Mucosa of descending colon (tissue), 3 donors: ENCODE measurements at regions not wholly inside any gene's neighbourhood (a gene's known extent, or its start where the extent isn't known, plus 50 kb on each side); places are given as distances from the start of the nearest gene placed in this dataset.

ENCODE experiments used
- ATAC-seq: fragments of 200-7000 bp; cut with Tn5 transposase; one replicate; pipeline ENCODE4 v1.9.1; 2020; ENCODE audit warnings: mild to moderate bottlenecking, moderate library complexity
- DNase-seq, 3 donors: peaks; one replicate each; pipeline ENCODE4 v3.0.0-alpha.2; 2020
- H3K36me3 ChIP-seq: fragments of 200-600 bp; one replicate; pipeline ENCODE4 v1.8.0; 2021; ENCODE audit warnings: low read depth, mild to moderate bottlenecking
- H3K4me1 ChIP-seq: fragments of 200-600 bp; one replicate; pipeline ENCODE4 v1.8.0; 2021; ENCODE audit warnings: low read depth, mild to moderate bottlenecking
- H3K4me3 ChIP-seq: fragments of 200-600 bp; one replicate; pipeline ENCODE4 v1.8.0; 2021; ENCODE audit warnings: mild to moderate bottlenecking
- H3K9me3 ChIP-seq: fragments of 200-600 bp; one replicate; pipeline ENCODE4 v1.8.0; 2021; ENCODE audit warnings: mild to moderate bottlenecking
- CTCF ChIP-seq: fragments of 200-600 bp; IDR thresholded peaks from one replicate; pipeline ENCODE4 v1.8.0; 2022; ENCODE audit warnings: antibody characterized with exemption, mild to moderate bottlenecking
- intact Hi-C, 2 donors: fragments of 100-400 bp; cut with DNase I in 1 of 2; cut with micrococcal nuclease in 1 of 2; formaldehyde crosslinking; loops; one replicate each; pipeline versions ENCODE4 v1.11.0 to v1.11.1; 2022; cut with DNase I, micrococcal nuclease
- donor health status: DM: no; HTN: no; CAD: no; lungs with moderate emphysema.
- donor health status: DM: no; HTN: no; CAD: no.
- donor health status: DM: no; HTN: yes; CAD: no.

GRCh38 chr12:66055837-66056319, 74.7 kb downstream of the LLPH start:
- H3K36me3 ChIP-seq: no peaks in the 10 kb centered on the region
- TF ChIP-seq CTCF: no peak
- no peaks in the 10 kb centered on the region for H3K4me1 ChIP-seq
- DNase-seq: no peak
- no peak overlapping the region for H3K4me3 ChIP-seq
- no peak for ATAC-seq
- no peaks in the 10 kb centered on the region for H3K9me3 ChIP-seq
- intact Hi-C loops: no loop called here

- no peak overlapping the region for H3K4me3 ChIP-seq
- no peak for ATAC-seq
- TF ChIP-seq CTCF: no peak
Observed at GRCh38 chr12:66052988-66053615, 77.4 kb downstream of the LLPH start.

DNA sequence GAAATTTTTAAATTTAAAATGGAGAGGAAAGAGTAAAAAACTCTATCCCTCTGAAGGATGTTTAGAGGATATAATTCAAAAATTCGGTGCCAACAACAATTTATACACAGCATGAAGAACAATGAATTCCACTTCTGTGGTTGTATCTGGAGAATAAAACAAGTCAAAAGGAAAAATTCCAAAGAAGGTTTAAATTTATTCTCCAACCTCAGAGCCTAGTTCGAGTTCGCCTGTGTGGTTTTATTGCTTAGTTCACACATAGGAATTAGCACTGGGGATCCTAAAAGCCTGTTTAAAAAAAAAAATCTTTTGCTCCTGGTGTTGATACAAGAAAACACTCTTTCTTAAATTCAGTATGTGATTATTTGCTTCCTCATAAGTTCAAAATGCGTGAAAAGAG, 79.2 kb downstream of the LLPH start:
- H3K36me3 ChIP-seq: no peaks in the 10 kb centered on the region
- ATAC-seq: no peak
- intact Hi-C loops: no loop called here

More at GRCh38 chr12:66052988-66053615, 77.4 kb downstream of the LLPH start:
- Histone ChIP-seq H3K4me1 (no peaks in the 10 kb centered on the region), H3K36me3 (no peaks in the 10 kb centered on the region), H3K9me3 (no peaks in the 10 kb centered on the region)
- no peak for DNase-seq
- intact Hi-C loops: no loop called here

DNA sequence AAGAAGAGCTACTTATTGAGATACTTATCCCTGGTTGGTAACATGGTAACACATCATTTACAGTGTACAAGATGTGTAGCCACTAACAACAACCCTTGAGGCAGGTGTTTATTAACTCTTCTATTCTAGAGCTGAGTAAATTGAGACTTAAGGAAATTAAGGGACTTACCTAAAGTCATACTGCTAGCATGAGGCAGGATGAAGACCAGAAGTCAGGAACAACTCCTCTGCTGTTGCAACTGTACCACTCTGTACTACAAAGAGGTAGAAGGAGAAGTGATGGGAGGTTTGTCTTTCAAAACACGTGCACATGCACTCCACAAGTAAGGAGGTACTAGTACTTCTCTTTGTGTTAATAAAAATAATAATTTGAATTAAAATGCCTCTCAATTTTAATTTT, 79.9 kb downstream of the LLPH start:
- H3K9me3 ChIP-seq: no peaks in the 10 kb centered on the region
- no peaks in the 10 kb centered on the region for H3K36me3 ChIP-seq
- DNase-seq (no peak), ATAC-seq (no peak)
- no peak for TF ChIP-seq CTCF
- H3K4me1 ChIP-seq: no peaks in the 10 kb centered on the region
- intact Hi-C loops: no loop called here
- no peak overlapping the region for H3K4me3 ChIP-seq

More for the DNA sequence above, 79.2 kb downstream of the LLPH start:
- H3K4me3 ChIP-seq: no peak overlapping the region
- TF ChIP-seq CTCF: no peak
- no peak for DNase-seq
- H3K9me3 ChIP-seq: no peaks in the 10 kb centered on the region
- H3K4me1 ChIP-seq: no peaks in the 10 kb centered on the region

DNA sequence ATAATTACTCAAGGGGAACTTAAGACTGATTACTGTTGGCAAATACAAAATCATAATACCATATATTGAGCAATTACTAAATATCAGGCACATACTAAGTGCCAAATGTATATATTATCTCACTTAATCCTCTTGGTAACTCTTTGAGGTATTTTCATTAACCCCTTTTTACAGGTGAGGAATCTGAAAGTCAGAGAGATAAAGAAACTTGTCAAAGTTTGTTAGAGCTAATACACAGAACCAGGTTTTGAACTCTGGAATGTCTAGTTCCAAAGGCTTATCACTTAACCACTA, 80.3 kb downstream of the LLPH start:
- TF ChIP-seq CTCF: no peak
- ATAC-seq (no peak), DNase-seq (no peak)
- no peaks in the 10 kb centered on the region for H3K36me3 ChIP-seq
- no peak overlapping the region for H3K4me3 ChIP-seq
- no peaks in the 10 kb centered on the region for H3K9me3 ChIP-seq
- intact Hi-C loops: no loop called here
- no peaks in the 10 kb centered on the region for H3K4me1 ChIP-seq
